ENCODE measurements at regions not wholly inside any gene's neighbourhood (a gene's known extent, or its start where the extent isn't known, plus 50 kb on each side); places are given as distances from the start of the nearest gene placed in this dataset.
A peak's percentile ranks its signal among the peaks of the same experiment; 100 is the strongest.

DNA sequence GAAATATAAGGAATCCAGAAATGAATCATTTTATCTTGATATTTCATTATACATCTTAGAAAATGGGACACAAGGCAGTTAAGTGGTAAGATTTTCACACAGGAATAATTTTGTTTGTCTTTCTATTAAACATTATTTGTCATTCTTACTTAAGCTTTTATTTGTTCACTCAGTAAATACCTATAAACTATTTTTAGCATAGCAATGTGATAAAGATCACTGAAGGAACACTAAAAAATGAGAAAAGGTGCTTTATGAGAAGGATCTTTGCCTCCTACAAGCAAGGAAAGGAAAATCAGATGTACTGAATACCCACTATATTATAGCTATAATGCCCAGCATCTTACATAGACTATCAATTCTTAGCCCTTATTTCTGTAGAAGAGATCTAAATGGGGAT lies 176.2 kb upstream of the NYAP2 start:
- Histone ChIP-seq H3K4me1 (ENCODE audit: insufficient read depth, poor library complexity, severe bottlenecking) (no peaks in the 10 kb centered on the region), H3K9me3 (ENCODE audit: severe bottlenecking) (no peaks in the 10 kb centered on the region), H3K27me3 (ENCODE audit: insufficient read depth, poor library complexity, severe bottlenecking) (peaks cover 11% of the 10 kb centered on the region), H3K4me3 (ENCODE audit: severe bottlenecking) (no peak overlapping the region), H3K36me3 (ENCODE audit: low read depth) (no peaks in the 10 kb centered on the region), H3K27ac (ENCODE audit: poor library complexity, severe bottlenecking) (no peak overlapping the region)
- DNase-seq (ENCODE audit: low spot score) (no peak), ATAC-seq (ENCODE audit: low read depth) (no peak)
- TF ChIP-seq, protein P1, sequence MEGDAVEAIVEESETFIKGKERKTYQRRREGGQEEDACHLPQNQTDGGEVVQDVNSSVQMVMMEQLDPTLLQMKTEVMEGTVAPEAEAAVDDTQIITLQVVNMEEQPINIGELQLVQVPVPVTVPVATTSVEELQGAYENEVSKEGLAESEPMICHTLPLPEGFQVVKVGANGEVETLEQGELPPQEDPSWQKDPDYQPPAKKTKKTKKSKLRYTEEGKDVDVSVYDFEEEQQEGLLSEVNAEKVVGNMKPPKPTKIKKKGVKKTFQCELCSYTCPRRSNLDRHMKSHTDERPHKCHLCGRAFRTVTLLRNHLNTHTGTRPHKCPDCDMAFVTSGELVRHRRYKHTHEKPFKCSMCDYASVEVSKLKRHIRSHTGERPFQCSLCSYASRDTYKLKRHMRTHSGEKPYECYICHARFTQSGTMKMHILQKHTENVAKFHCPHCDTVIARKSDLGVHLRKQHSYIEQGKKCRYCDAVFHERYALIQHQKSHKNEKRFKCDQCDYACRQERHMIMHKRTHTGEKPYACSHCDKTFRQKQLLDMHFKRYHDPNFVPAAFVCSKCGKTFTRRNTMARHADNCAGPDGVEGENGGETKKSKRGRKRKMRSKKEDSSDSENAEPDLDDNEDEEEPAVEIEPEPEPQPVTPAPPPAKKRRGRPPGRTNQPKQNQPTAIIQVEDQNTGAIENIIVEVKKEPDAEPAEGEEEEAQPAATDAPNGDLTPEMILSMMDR (IDR thresholded peaks at IDR 0.05; ENCODE audit: poor library complexity, severe bottlenecking), result no peak

DNA sequence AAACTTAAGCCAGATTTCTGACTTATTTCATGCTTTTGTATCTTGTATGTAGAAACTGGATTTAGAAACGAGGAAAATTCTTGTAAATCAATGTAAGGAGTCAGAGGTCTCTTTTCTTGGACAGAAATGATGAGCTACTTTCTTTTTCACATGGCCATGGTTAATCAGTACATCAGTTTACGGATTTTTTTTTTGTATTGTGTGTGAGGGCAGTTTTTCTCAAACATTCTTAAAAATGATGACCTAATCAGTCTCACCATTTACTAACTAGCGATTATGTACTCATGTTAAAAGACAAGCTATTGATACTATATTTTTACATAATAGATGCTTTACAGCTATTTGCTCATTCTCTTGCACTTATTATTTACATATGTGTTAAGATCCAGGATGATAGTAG lies 165.2 kb upstream of the DOCK10 start:
- Histone ChIP-seq H3K36me3 (ENCODE audit: low read depth) (no peaks in the 10 kb centered on the region), H3K27me3 (ENCODE audit: insufficient read depth, poor library complexity, severe bottlenecking) (no peaks in the 10 kb centered on the region), H3K9me3 (ENCODE audit: severe bottlenecking) (no peaks in the 10 kb centered on the region), H3K27ac (ENCODE audit: poor library complexity, severe bottlenecking) (no peak overlapping the region), H3K4me3 (ENCODE audit: severe bottlenecking) (no peak overlapping the region), H3K4me1 (ENCODE audit: insufficient read depth, poor library complexity, severe bottlenecking) (no peaks in the 10 kb centered on the region)
- ATAC-seq (ENCODE audit: low read depth) (no peak), DNase-seq (ENCODE audit: low spot score) (no peak)
- TF ChIP-seq, protein P1 (IDR thresholded peaks at IDR 0.05; ENCODE audit: poor library complexity, severe bottlenecking), result no peak

DNA sequence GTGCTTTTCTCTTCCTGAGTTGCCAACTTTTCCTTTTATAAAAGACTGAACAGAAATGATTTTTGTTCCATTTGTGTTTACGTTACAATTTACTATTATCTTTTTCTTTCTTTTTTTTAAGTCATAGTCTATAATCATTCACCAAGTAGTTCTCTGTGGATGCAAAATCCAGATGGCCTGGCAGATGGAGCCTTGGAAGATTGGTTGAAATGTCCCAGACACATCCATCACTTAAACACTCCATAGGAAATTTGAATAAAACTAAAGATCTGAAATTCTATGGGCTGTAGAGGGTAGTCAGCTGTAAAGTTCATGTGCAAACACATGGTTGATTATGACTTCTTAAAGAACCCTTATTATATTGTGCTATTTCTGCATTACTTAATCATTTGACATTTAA lies 164.8 kb upstream of the DOCK10 start:
- no peaks in the 10 kb centered on the region for H3K4me1 ChIP-seq (ENCODE audit: insufficient read depth, poor library complexity, severe bottlenecking)
- ATAC-seq (ENCODE audit: low read depth) (no peak), DNase-seq (ENCODE audit: low spot score) (no peak)
- H3K36me3 ChIP-seq (ENCODE audit: low read depth), result no peaks in the 10 kb centered on the region
- H3K27ac ChIP-seq (ENCODE audit: poor library complexity, severe bottlenecking), result no peak overlapping the region
- H3K9me3 ChIP-seq (ENCODE audit: severe bottlenecking), result no peaks in the 10 kb centered on the region
- no peak overlapping the region for H3K4me3 ChIP-seq (ENCODE audit: severe bottlenecking)
- H3K27me3 ChIP-seq (ENCODE audit: insufficient read depth, poor library complexity, severe bottlenecking), result no peaks in the 10 kb centered on the region
- TF ChIP-seq, protein P1 (IDR thresholded peaks at IDR 0.05; ENCODE audit: poor library complexity, severe bottlenecking), result no peak

- H3K36me3 ChIP-seq (ENCODE audit: low read depth), result no peaks in the 10 kb centered on the region
- no peak for ATAC-seq (ENCODE audit: low read depth)
- DNase-seq (ENCODE audit: low spot score), result no peak
- H3K27ac ChIP-seq (ENCODE audit: poor library complexity, severe bottlenecking), result no peak overlapping the region
- H3K27me3 ChIP-seq (ENCODE audit: insufficient read depth, poor library complexity, severe bottlenecking), result no peaks in the 10 kb centered on the region
- H3K4me1 ChIP-seq (ENCODE audit: insufficient read depth, poor library complexity, severe bottlenecking), result peaks cover 7% of the 10 kb centered on the region
- no peak overlapping the region for H3K4me3 ChIP-seq (ENCODE audit: severe bottlenecking)
- TF ChIP-seq, protein P1 (IDR thresholded peaks at IDR 0.05; ENCODE audit: poor library complexity, severe bottlenecking), result no peak
- no peaks in the 10 kb centered on the region for H3K9me3 ChIP-seq (ENCODE audit: severe bottlenecking)
These were observed 154.3 kb upstream of the DOCK10 start for GRCh38 chr2:225196579-225196978.

- H3K27me3 ChIP-seq (ENCODE audit: insufficient read depth, poor library complexity, severe bottlenecking), result peaks cover 13% of the 10 kb centered on the region
- no peak overlapping the region for H3K4me3 ChIP-seq (ENCODE audit: severe bottlenecking)
- no peak overlapping the region for H3K27ac ChIP-seq (ENCODE audit: poor library complexity, severe bottlenecking)
- DNase-seq (ENCODE audit: low spot score) (no peak), ATAC-seq (ENCODE audit: low read depth) (peak; percentile 54; the same call in 1 of the 3 replicates)
- H3K9me3 ChIP-seq (ENCODE audit: severe bottlenecking), result no peaks in the 10 kb centered on the region
- H3K4me1 ChIP-seq (ENCODE audit: insufficient read depth, poor library complexity, severe bottlenecking), result peaks cover 7% of the 10 kb centered on the region
- TF ChIP-seq, protein P1 (IDR thresholded peaks at IDR 0.05; ENCODE audit: poor library complexity, severe bottlenecking), result no peak
- H3K36me3 ChIP-seq (ENCODE audit: low read depth), result no peaks in the 10 kb centered on the region
These were observed 150.6 kb upstream of the DOCK10 start for GRCh38 chr2:225192869-225193268.
